ENCODE measurements at regions not wholly inside any gene's neighbourhood (a gene's known extent, or its start where the extent isn't known, plus 50 kb on each side); places are given as distances from the start of the nearest gene placed in this dataset.
"Not testable (repeated sequence)": the region's sequence is repeated elsewhere in the genome, so short reads cannot be mapped to it uniquely, and the experiment has no call there.

DNA sequence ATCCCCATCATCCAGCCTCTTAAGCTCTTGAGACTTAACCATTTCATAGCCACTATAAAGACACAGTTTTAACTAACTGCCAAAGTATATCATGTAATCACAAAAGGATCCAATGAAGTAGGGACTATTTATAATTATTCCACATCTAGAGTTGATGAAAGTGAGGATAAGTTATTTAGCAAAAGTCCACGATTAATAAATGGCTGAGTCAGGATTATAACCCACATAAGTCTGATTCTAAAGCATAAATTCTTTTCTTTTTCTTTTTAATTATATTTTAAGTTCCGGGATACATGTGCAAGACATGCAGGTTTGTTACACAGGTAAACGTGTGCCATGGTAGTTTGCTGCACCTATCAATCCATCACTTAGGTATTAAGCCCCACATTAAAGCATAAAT lies 166.1 kb downstream of the PPP1R3A start:
- H3K36me3 ChIP-seq (replicated peaks; ENCODE audit: insufficient read depth, low read depth): no peaks in the 10 kb centered on the region
- H3K4me3 ChIP-seq: no peak overlapping the region
- no peaks in the 10 kb centered on the region for H3K27me3 ChIP-seq
- no peak overlapping the region for H2AFZ ChIP-seq
- no peaks in the 10 kb centered on the region for H4K20me1 ChIP-seq (ENCODE audit: insufficient read depth, poor library complexity, severe bottlenecking)
- H3K79me2 ChIP-seq: no peaks in the 10 kb centered on the region
- no peak for DNase-seq (ENCODE audit: low spot score)
- TF ChIP-seq EZH2 (IDR thresholded peaks at IDR 0.05; ENCODE audit: borderline replicate concordance) (no peak), EZH2phosphoT487 (IDR thresholded peaks at IDR 0.05; ENCODE audit: low read depth, severe bottlenecking, unreplicated experiment) (no peak)
- TF ChIP-seq, protein P1, sequence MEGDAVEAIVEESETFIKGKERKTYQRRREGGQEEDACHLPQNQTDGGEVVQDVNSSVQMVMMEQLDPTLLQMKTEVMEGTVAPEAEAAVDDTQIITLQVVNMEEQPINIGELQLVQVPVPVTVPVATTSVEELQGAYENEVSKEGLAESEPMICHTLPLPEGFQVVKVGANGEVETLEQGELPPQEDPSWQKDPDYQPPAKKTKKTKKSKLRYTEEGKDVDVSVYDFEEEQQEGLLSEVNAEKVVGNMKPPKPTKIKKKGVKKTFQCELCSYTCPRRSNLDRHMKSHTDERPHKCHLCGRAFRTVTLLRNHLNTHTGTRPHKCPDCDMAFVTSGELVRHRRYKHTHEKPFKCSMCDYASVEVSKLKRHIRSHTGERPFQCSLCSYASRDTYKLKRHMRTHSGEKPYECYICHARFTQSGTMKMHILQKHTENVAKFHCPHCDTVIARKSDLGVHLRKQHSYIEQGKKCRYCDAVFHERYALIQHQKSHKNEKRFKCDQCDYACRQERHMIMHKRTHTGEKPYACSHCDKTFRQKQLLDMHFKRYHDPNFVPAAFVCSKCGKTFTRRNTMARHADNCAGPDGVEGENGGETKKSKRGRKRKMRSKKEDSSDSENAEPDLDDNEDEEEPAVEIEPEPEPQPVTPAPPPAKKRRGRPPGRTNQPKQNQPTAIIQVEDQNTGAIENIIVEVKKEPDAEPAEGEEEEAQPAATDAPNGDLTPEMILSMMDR (IDR thresholded peaks at IDR 0.05; ENCODE audit: poor library complexity): no peak
- H3K27ac ChIP-seq: no peak overlapping the region
- no peaks in the 10 kb centered on the region for H3K9me3 ChIP-seq (ENCODE audit: low read depth)
- no peaks in the 10 kb centered on the region for H3K4me1 ChIP-seq (ENCODE audit: insufficient read depth)
- WGBS (ENCODE audit: low lambda C conversion rate, missing lambda C conversion rate): 67% methylated on average over 3 of the region's 3 CpGs
- no peaks in the 10 kb centered on the region for H3K9me2 ChIP-seq (replicated peaks; ENCODE audit: insufficient read depth)
- no peak overlapping the region for H3K4me2 ChIP-seq

DNA sequence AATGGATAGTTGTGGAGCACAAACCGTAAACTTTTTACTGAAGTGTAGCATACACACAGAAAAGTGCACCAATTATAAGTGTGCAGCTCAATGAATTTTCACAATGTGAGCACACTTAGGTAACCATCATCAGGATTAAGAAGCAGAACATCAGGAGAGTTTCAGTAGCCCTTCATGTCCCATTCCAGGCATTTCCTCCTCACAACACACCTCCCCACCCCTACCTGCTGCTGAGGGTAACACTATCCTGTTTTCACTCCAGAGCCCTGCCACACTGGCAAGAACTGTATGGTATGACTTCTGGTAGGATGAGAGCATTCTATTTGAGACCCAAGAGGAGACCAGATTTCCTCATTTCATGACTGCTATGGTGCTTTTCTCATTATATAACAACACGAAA lies 166.5 kb downstream of the PPP1R3A start:
- H3K4me2 ChIP-seq: no peak overlapping the region

DNA sequence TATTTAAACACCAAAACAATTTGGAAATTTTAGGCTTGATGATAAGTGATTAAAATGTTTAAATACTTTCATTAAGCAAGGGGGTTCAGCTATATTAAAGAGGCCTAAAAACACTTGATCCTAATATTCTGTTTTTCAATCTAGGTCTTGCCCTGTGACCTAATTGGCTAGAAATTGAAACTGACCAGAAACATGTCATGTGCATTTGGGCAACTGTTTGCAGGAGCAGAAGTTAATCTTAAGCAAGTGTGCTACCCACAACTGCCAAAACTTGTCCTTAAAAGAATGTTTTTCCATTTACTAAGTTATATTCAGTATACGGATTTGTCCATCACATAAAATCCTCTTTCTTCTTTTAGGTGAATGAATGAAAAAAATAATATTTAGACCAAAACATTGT lies 167.3 kb downstream of the PPP1R3A start:
- no peak overlapping the region for H3K4me2 ChIP-seq
- H3K27me3 ChIP-seq: no peaks in the 10 kb centered on the region
- no peak for TF ChIP-seq EZH2 (IDR thresholded peaks at IDR 0.05; ENCODE audit: borderline replicate concordance)
- TF ChIP-seq, protein P1 (IDR thresholded peaks at IDR 0.05; ENCODE audit: poor library complexity): no peak
- no peak for TF ChIP-seq EZH2phosphoT487 (IDR thresholded peaks at IDR 0.05; ENCODE audit: low read depth, severe bottlenecking, unreplicated experiment)
- WGBS (ENCODE audit: low lambda C conversion rate, missing lambda C conversion rate): 78% methylated on average over 1 of the region's 1 CpG
- no peak overlapping the region for H2AFZ ChIP-seq
- H3K4me3 ChIP-seq: no peak overlapping the region
- H3K36me3 ChIP-seq (replicated peaks; ENCODE audit: insufficient read depth, low read depth): no peaks in the 10 kb centered on the region
- no peak overlapping the region for H3K27ac ChIP-seq
- no peaks in the 10 kb centered on the region for H3K4me1 ChIP-seq (ENCODE audit: insufficient read depth)
- no peaks in the 10 kb centered on the region for H3K79me2 ChIP-seq
- DNase-seq (ENCODE audit: low spot score): no peak
- no peaks in the 10 kb centered on the region for H4K20me1 ChIP-seq (ENCODE audit: insufficient read depth, poor library complexity, severe bottlenecking)
- H3K9me2 ChIP-seq (replicated peaks; ENCODE audit: insufficient read depth): no peaks in the 10 kb centered on the region
- H3K9me3 ChIP-seq (ENCODE audit: low read depth): no peaks in the 10 kb centered on the region

More for the DNA sequence above, 166.5 kb downstream of the PPP1R3A start:
- H2AFZ ChIP-seq: no peak overlapping the region
- H3K4me3 ChIP-seq: no peak overlapping the region
- no peaks in the 10 kb centered on the region for H3K9me3 ChIP-seq (ENCODE audit: low read depth)
- TF ChIP-seq, protein P1 (IDR thresholded peaks at IDR 0.05; ENCODE audit: poor library complexity): no peak
- TF ChIP-seq EZH2 (IDR thresholded peaks at IDR 0.05; ENCODE audit: borderline replicate concordance) (no peak), EZH2phosphoT487 (IDR thresholded peaks at IDR 0.05; ENCODE audit: low read depth, severe bottlenecking, unreplicated experiment) (no peak)
- no peak overlapping the region for H3K27ac ChIP-seq
- H3K27me3 ChIP-seq: no peaks in the 10 kb centered on the region
- no peaks in the 10 kb centered on the region for H3K4me1 ChIP-seq (ENCODE audit: insufficient read depth)
- H3K36me3 ChIP-seq (replicated peaks; ENCODE audit: insufficient read depth, low read depth): no peaks in the 10 kb centered on the region
- 52% methylated on average over 2 of the region's 2 CpGs for WGBS (ENCODE audit: low lambda C conversion rate, missing lambda C conversion rate)
- H3K9me2 ChIP-seq (replicated peaks; ENCODE audit: insufficient read depth): no peaks in the 10 kb centered on the region
- DNase-seq (ENCODE audit: low spot score): no peak
- no peaks in the 10 kb centered on the region for H4K20me1 ChIP-seq (ENCODE audit: insufficient read depth, poor library complexity, severe bottlenecking)
- H3K79me2 ChIP-seq: no peaks in the 10 kb centered on the region

DNA sequence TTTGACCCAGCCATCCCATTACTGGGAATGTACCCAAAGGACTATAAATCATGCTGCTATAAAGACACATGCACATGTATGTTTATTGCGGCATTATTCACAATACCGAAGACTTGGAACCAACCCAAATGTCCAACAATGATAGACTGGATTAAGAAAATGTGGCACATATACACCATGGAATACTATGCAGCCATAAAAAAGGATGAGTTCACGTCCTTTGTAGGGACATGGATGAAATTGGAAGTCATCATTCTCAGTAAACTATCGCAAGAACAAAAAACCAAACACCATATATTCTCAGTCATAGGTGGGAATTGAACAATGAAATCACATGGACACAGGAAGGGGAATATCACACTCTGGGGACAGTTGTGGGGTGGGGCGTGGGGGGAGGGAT lies 170.4 kb downstream of the PPP1R3A start:
- H3K4me3 ChIP-seq; H3K4me1 ChIP-seq (ENCODE audit: insufficient read depth); H4K20me1 ChIP-seq (ENCODE audit: insufficient read depth, poor library complexity, severe bottlenecking); H3K9me2 ChIP-seq (replicated peaks; ENCODE audit: insufficient read depth); H3K36me3 ChIP-seq (replicated peaks; ENCODE audit: insufficient read depth, low read depth); H3K27me3 ChIP-seq; H3K9me3 ChIP-seq (ENCODE audit: low read depth); DNase-seq (ENCODE audit: low spot score); H2AFZ ChIP-seq; H3K79me2 ChIP-seq; H3K4me2 ChIP-seq; H3K27ac ChIP-seq: not testable (repeated sequence)
- 87% methylated on average over 5 of the region's 5 CpGs for WGBS (ENCODE audit: low lambda C conversion rate, missing lambda C conversion rate)

DNA sequence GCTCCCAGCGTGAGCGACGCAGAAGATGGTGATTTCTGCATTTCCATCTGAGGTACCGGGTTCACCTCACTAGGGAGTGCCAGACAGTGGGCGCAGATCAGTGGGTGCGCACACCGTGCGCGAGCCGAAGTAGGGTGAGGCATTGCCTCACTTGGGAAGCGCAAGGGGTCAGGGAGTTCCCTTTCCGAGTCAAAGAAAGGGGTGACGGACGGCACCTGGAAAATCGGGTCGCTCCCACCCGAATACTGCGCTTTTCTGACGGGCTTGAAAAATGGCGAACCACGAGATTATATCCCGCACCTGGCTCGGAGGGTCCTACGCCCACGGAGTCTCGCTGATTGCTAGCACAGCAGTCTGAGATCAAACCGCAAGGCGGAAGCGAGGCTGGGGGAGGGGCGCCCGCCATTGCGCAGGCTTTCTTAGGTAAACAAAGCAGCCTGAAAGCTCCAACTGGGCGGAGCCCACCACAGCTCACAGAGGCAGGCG lies 175.8 kb downstream of the PPP1R3A start:
- H3K4me1 ChIP-seq (ENCODE audit: insufficient read depth); H3K4me3 ChIP-seq; H3K9me3 ChIP-seq (ENCODE audit: low read depth); H3K4me2 ChIP-seq; H3K27ac ChIP-seq; H3K9me2 ChIP-seq (replicated peaks; ENCODE audit: insufficient read depth); H4K20me1 ChIP-seq (ENCODE audit: insufficient read depth, poor library complexity, severe bottlenecking); H3K36me3 ChIP-seq (replicated peaks; ENCODE audit: insufficient read depth, low read depth); H2AFZ ChIP-seq; H3K27me3 ChIP-seq; H3K79me2 ChIP-seq; DNase-seq (ENCODE audit: low spot score): not testable (repeated sequence)
- 84% methylated on average over 34 of the region's 34 CpGs for WGBS (ENCODE audit: low lambda C conversion rate, missing lambda C conversion rate)
